ENCODE measurements at regions not wholly inside any gene's neighbourhood (a gene's known extent, or its start where the extent isn't known, plus 50 kb on each side); places are given as distances from the start of the nearest gene placed in this dataset.
A peak's percentile ranks its signal among the peaks of the same experiment; 100 is the strongest.
"Not testable (repeated sequence)": the region's sequence is repeated elsewhere in the genome, so short reads cannot be mapped to it uniquely, and the experiment has no call there.

GRCh38 chr2:238704471-238705225, 143.2 kb upstream of the TWIST2 start:
- no peak for DNase-seq

- no peak for DNase-seq
Observed at GRCh38 chr2:238706163-238706562, 141.7 kb upstream of the TWIST2 start.

- no peak for DNase-seq
Observed at GRCh38 chr2:238706673-238707072, 141.2 kb upstream of the TWIST2 start.

- DNase-seq: peak; percentile 54
Observed at GRCh38 chr2:238709325-238710025, 138.4 kb upstream of the TWIST2 start.

GRCh38 chr2:238710032-238710735, 137.7 kb upstream of the TWIST2 start:
- peak; percentile 36 for DNase-seq

- DNase-seq: peak; percentile 13
Observed at GRCh38 chr2:238710787-238711186, 137.1 kb upstream of the TWIST2 start.

- DNase-seq: peak; percentile 10
Observed at GRCh38 chr2:238711346-238711745, 136.5 kb upstream of the TWIST2 start.

- no peak for DNase-seq
Observed at GRCh38 chr2:238712011-238712410, 135.9 kb upstream of the TWIST2 start.

- no peak for DNase-seq
Observed at GRCh38 chr2:238713198-238713826, 134.6 kb upstream of the TWIST2 start.

- no peak for DNase-seq
Observed at GRCh38 chr2:238714038-238714528, 133.8 kb upstream of the TWIST2 start.

GRCh38 chr2:238716171-238716570, 131.7 kb upstream of the TWIST2 start:
- DNase-seq: no peak

GRCh38 chr2:238716585-238716984, 131.3 kb upstream of the TWIST2 start:
- DNase-seq: no peak

- no peak for DNase-seq
Observed at GRCh38 chr2:238717084-238717483, 130.8 kb upstream of the TWIST2 start.

- DNase-seq: no peak
Observed at GRCh38 chr2:238719641-238720040, 128.2 kb upstream of the TWIST2 start.

- DNase-seq: no peak
Observed at GRCh38 chr2:238720232-238720672, 127.6 kb upstream of the TWIST2 start.

- no peak for DNase-seq
Observed at GRCh38 chr2:238722181-238722580, 125.7 kb upstream of the TWIST2 start.

- DNase-seq: no peak
Observed at GRCh38 chr2:238722883-238723282, 125.0 kb upstream of the TWIST2 start.

- not testable (repeated sequence) for DNase-seq
Observed at GRCh38 chr2:238723740-238724320, 124.1 kb upstream of the TWIST2 start.

GRCh38 chr2:238724728-238725127, 123.2 kb upstream of the TWIST2 start:
- DNase-seq: no peak

GRCh38 chr2:238725298-238725697, 122.6 kb upstream of the TWIST2 start:
- no peak for DNase-seq

- no peak for DNase-seq
Observed at GRCh38 chr2:238726670-238727584, 121.0 kb upstream of the TWIST2 start.
